PFSK-1 (cell line): ENCODE measurements at regions not wholly inside any gene's neighbourhood (a gene's known extent, or its start where the extent isn't known, plus 50 kb on each side); places are given as distances from the start of the nearest gene placed in this dataset.

Experiments
- FOXP2 ChIP-seq: optimal IDR thresholded peaks from 2 replicates; pipeline ENCODE3; 2011; ENCODE audit warnings: borderline replicate concordance, control low read depth, inconsistent platforms; ENCODE audit not compliant: insufficient read depth; ENCODE audit errors: extremely low read length, extremely low read depth
- TAF1 ChIP-seq: IDR thresholded peaks from 2 replicates; pipeline ENCODE4 v1.6.1; 2012; ENCODE audit warnings: low read length, control low read depth, borderline replicate concordance; ENCODE audit not compliant: insufficient read depth

DNA sequence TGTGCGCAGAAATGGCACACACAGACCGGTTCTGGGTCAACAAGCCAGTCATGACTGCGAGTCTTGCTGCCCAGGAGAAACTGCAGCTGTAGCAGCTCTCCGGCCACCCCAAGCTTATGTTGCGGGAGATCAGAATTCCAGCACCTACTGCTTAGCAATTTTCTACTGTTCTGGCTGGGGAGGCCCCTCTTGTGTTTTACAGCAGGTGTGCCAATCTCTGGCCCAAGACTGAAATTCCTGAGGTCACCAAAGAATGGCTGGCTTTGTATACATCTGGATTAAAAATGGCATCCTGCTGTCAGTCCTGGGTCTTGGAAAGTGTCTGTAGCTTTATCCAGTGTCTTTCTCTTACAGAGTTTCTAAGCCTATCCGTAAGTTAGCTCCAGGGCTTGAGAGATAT, 68.9 kb upstream of the TRAM1L1 start:
- TF ChIP-seq TAF1 (no peak), FOXP2 (no peak)
